Ascending aorta (tissue), 2 donors: ENCODE measurements at regions not wholly inside any gene's neighbourhood (a gene's known extent, or its start where the extent isn't known, plus 50 kb on each side); places are given as distances from the start of the nearest gene placed in this dataset.

Source experiments
- DNase-seq, 2 donors: peaks; one replicate each; pipeline ENCODE4 v3.0.0-alpha.2; 2019; ENCODE audit warnings: low spot score in 2 of 2
- H3K27ac ChIP-seq, 2 donors: fragments of 200-600 bp; sonication (generic); one replicate each; pipeline ENCODE4 v1.5.1; 2016 to 2017; ENCODE audit warnings: mild to moderate bottlenecking in 1 of 2
- H3K27me3 ChIP-seq: fragments of 200-600 bp; sonication (generic); one replicate; pipeline ENCODE4 v1.5.1; 2017
- H3K36me3 ChIP-seq, 2 donors: fragments of 200-600 bp; sonication (generic); one replicate each; pipeline ENCODE4 v1.5.1; 2016
- H3K4me1 ChIP-seq, 2 donors: fragments of 200-600 bp; sonication (generic); one replicate each; pipeline ENCODE4 v1.5.1; 2016 to 2017; ENCODE audit warnings: mild to moderate bottlenecking in 1 of 2
- H3K4me3 ChIP-seq, 2 donors: fragments of 200-600 bp; sonication (generic); one replicate each; pipeline ENCODE4 v1.5.1; 2016 to 2017; ENCODE audit warnings: mild to moderate bottlenecking in 1 of 2
- H3K9me3 ChIP-seq, 2 donors: fragments of 200-600 bp; sonication (generic); one replicate each; pipeline ENCODE4 v1.5.1; 2016
- intact Hi-C: fragments of 100-400 bp; cut with DNase I; formaldehyde crosslinking; loops from one replicate; pipeline ENCODE4 v1.15.1; 2023
- TF ChIP-seq, protein P1 (sequence below), 3 experiments: fragments of 200-600 bp in 2 of 3; fragments of 450-650 bp in 1 of 3; sonication (generic) in 2 of 3; IDR thresholded peaks; one replicate each; pipeline ENCODE4 v1.5.1; 2016 to 2019; ENCODE audit warnings: antibody characterized with exemption in 3 of 3, mild to moderate bottlenecking in 1 of 3, moderate library complexity in 1 of 3

DNA sequence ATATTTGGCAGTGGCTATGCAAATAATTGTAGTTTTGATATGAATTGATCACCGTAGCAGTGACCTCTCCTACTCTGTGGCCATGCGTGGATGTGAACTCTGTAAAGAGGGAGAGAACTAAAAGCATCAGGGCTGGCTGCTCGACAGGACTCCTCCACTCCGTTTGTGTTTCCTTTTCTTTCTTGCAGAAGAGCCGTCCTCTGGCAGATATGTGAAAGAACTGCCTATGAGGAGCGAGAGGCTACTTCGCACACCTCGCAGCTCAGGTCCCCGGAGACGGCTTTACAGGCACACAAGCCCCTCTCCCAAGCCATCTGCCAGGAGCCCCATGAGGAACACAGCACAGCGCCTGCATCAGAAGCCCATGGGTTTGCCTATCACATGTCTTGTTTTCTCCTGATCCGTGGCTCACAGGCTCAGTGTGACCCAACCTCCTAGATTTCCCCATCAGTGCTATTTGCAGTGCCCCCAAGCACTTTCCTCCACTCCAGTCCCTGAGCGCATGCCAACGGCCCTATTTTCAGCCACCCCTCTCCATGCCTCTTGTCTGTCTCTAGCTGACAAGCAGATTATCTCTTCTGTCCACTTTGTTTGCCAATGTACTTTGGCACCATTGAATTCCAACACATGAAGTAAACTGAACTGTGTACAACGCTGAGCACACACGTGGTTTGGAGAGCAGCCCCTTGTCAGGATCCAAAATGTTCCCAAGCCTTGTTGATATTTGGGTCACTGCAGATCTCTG is 164.3 kb upstream of the AKR1E2 start:
- intact Hi-C loops: loop anchor here (2.0 to 10.0 kb wide), 6 partner anchors 106 to 1467 kb away; no protein-coding TSS in a partner anchor

DNA sequence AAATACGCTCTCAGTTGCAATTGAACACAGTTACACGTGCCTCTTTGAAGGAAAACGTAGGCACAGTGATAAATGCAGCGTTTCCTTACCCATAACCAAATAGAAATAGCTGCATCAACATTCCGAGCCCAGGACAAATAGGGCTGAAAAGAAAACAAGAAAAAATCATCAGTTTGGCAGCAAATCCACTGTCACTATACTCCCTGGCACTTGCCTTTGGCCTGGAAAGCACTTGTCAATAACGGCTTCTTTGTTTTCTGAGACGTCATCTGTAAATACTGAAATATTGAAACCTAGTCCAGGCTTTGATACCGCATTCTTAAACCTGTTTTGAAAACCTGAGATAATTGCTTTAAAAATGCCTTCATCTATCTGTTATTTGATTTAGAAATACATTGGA is 167.2 kb upstream of the AKR1E2 start:
- TF ChIP-seq, protein P1, sequence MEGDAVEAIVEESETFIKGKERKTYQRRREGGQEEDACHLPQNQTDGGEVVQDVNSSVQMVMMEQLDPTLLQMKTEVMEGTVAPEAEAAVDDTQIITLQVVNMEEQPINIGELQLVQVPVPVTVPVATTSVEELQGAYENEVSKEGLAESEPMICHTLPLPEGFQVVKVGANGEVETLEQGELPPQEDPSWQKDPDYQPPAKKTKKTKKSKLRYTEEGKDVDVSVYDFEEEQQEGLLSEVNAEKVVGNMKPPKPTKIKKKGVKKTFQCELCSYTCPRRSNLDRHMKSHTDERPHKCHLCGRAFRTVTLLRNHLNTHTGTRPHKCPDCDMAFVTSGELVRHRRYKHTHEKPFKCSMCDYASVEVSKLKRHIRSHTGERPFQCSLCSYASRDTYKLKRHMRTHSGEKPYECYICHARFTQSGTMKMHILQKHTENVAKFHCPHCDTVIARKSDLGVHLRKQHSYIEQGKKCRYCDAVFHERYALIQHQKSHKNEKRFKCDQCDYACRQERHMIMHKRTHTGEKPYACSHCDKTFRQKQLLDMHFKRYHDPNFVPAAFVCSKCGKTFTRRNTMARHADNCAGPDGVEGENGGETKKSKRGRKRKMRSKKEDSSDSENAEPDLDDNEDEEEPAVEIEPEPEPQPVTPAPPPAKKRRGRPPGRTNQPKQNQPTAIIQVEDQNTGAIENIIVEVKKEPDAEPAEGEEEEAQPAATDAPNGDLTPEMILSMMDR (IDR thresholded peaks at IDR 0.05): no peak
- DNase-seq: no peak
- H3K27me3 ChIP-seq: no peaks in the 10 kb centered on the region
- no peaks in the 10 kb centered on the region for H3K36me3 ChIP-seq
- H3K9me3 ChIP-seq: no peaks in the 10 kb centered on the region
- no peak overlapping the region for H3K27ac ChIP-seq
- intact Hi-C loops: loop anchor here (5.0 to 10.0 kb wide), 3 partner anchors 306 to 724 kb away; no protein-coding TSS in a partner anchor
- H3K4me1 ChIP-seq: peaks cover 11 to 20% of the 10 kb centered on the region in 2 donors
- H3K4me3 ChIP-seq: no peak overlapping the region

More for the DNA sequence above, 164.3 kb upstream of the AKR1E2 start:
- peak in 1 of 2 donors; percentile 75 for DNase-seq
- Histone ChIP-seq H3K36me3 (no peaks in the 10 kb centered on the region), H3K4me1 (peaks cover 11 to 28% of the 10 kb centered on the region in 2 donors), H3K27me3 (no peaks in the 10 kb centered on the region), H3K9me3 (no peaks in the 10 kb centered on the region), H3K4me3 (peak overlapping the region in 1 of 2 donors; percentile 7), H3K27ac (peak overlapping the region; percentile 82 to 94)
- TF ChIP-seq, protein P1 (IDR thresholded peaks at IDR 0.05): no peak

DNA sequence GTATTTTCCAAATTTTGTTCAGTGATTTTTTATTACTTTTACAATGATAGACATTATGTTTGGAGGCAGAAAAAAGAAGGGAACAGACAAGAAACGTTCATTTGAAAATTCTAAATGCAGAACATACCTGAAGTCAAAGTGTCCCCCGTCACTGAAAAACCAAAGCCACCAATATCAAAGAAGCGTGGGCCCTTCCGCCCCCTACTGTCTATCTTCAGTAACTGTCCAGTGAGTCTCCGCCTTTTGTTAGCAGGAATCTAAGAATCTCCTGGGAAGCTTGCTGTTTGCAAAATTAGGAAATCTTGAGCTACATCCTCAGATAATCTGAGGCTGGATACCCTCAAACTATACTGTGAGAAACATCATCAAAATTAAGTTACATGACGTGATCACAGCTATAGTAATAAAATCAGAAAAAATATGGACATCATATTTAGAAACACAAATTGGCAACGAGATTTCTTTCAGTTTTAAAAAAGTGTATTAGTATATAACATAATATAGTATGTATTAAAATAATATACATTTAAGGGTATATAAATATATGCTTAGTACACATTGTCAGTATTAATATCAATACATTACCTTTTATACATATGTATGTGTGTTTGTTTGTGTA is 169.3 kb upstream of the AKR1E2 start:
- intact Hi-C loops: loop anchor here (5.0 to 10.0 kb wide), 3 partner anchors 304 to 722 kb away; no protein-coding TSS in a partner anchor
- peaks cover 0 to 8% of the 10 kb centered on the region in 2 donors for H3K4me1 ChIP-seq
- peak in 1 of 2 donors; percentile 70 for DNase-seq

DNA sequence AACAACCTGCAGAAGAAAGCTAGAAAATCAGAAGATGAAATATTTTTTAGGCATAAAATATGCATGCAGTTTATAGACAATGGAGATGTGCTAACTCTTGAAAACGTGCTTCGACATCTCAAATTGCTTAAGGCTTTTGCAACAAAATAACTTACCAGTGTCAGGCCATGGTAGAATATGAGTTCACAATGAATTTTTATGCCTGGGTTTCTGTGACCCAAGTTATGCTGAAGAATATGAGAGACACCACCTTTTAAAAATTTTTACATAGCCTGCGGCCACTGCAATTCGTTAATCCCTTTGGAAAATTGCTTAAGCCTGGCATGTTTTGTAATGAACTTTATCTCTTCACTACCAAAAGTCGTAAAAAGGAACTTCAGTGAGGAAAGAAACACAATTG is 170.1 kb upstream of the AKR1E2 start:
- Histone ChIP-seq H3K27ac (no peak overlapping the region), H3K4me1 (peaks cover 0 to 3% of the 10 kb centered on the region in 2 donors), H3K36me3 (no peaks in the 10 kb centered on the region), H3K27me3 (no peaks in the 10 kb centered on the region), H3K9me3 (no peaks in the 10 kb centered on the region), H3K4me3 (no peak overlapping the region)
- TF ChIP-seq, protein P1 (IDR thresholded peaks at IDR 0.05): no peak
- DNase-seq: no peak
- intact Hi-C loops: loop anchor here (5.0 to 10.0 kb wide), 3 partner anchors 304 to 721 kb away; no protein-coding TSS in a partner anchor

More for the DNA sequence above, 169.3 kb upstream of the AKR1E2 start:
- H3K4me3 ChIP-seq: no peak overlapping the region
- H3K27me3 ChIP-seq: no peaks in the 10 kb centered on the region
- H3K36me3 ChIP-seq: no peaks in the 10 kb centered on the region
- no peaks in the 10 kb centered on the region for H3K9me3 ChIP-seq
- TF ChIP-seq, protein P1 (IDR thresholded peaks at IDR 0.05): peak; percentile 84 to 91 (median 84)
- no peak overlapping the region for H3K27ac ChIP-seq

DNA sequence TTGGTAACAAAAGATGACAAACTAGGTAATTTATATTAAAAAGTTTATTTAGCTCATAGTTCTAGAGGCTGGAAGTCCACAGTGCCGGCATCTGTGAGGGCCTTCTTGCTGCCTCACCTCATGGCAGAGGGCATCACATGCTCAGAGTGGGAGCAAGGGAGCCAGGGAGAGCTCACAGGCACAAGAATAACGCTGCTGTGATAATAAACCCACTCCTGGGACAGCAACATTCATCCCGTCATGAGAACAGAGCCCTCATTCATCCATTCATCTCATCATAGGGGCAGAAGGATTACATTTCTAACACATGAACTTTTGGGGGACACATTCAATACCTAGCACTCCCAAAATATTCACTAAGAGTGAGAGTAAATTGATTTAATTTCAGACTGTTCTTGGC is 170.6 kb upstream of the AKR1E2 start:
- Histone ChIP-seq H3K9me3 (no peaks in the 10 kb centered on the region), H3K36me3 (no peaks in the 10 kb centered on the region), H3K27me3 (no peaks in the 10 kb centered on the region), H3K4me3 (no peak overlapping the region), H3K27ac (no peak overlapping the region), H3K4me1 (peaks cover 0 to 7% of the 10 kb centered on the region in 2 donors)
- DNase-seq: no peak
- TF ChIP-seq, protein P1 (IDR thresholded peaks at IDR 0.05): no peak
- intact Hi-C loops: loop anchor here (5.0 to 10.0 kb wide), 3 partner anchors 303 to 721 kb away; no protein-coding TSS in a partner anchor
